Caki2 (cell line): ENCODE measurements at regions not wholly inside any gene's neighbourhood (a gene's known extent, or its start where the extent isn't known, plus 50 kb on each side); places are given as distances from the start of the nearest gene placed in this dataset.
"Not testable (repeated sequence)": the region's sequence is repeated elsewhere in the genome, so short reads cannot be mapped to it uniquely, and the experiment has no call there.

ENCODE experiments used
- DNase-seq: peaks from one replicate; pipeline ENCODE4 v3.0.0-alpha.2; 2015; ENCODE audit warnings: low read depth
- in situ Hi-C: cut with HindIII; loops from 2 replicates; pipeline ENCODE4 v1.10.0; 2016; ENCODE audit warnings: low sequenced_read_pairs, low pct_unique_long_range_greater_than_20kb, mixed read lengths

- DNase-seq, in situ Hi-C loops: not testable (repeated sequence)
These were observed 64.5 kb downstream of the SLC30A10 start for GRCh38 chr1:219863816-219864215.

DNA sequence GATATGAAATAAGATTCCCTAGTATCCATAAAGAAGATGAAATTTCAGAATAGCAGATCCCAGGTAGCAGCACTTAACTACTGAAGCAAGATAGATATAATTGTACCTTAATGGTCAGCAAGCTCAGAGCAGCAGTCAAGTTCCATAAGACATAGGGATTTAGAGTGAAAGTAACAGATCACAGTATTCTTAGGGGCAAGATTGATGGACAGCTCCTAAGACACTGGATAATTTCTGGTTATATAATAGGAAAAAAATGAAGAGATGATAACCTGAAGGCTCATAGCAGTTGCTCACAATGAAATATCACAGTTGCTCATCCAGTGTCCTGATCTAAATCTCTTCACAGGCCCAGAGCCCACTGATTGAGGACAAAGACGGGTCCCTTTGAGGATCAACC, 66.0 kb downstream of the SLC30A10 start:
- no peak for DNase-seq
- in situ Hi-C loops: no loop called here

GRCh38 chr1:219858980-219859379, 69.4 kb downstream of the SLC30A10 start:
- DNase-seq: no peak
- in situ Hi-C loops: no loop called here

DNA sequence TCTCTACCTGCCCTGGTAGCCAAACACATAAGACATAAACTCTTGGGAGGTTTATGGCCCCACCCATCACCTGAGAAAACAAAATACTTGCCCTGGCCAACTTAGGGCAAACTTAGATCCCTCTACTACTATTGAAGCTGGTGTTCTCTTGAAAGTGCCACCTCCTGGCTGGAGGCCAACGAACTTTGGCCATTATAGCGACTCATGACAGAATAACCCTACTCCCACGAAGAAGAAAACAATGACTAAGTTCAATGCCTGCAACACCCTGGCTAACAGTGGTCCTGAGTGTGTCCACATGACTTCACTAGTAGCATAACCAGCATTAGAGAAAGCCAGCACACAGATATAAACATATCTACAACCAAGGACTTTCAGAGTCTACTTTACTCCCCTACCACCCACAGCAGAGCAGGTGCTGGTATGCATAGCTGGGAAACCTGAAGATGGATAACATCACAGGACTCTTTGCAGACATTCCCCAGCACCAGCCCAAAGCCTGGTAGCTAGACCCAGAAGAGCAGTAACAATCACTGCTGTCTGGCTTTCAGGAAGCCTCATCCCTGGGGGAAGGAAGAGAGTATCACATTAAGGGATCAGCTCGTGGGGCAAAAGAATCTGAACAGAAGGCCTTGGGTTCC, 81.0 kb downstream of the SLC30A10 start:
- in situ Hi-C loops: no loop called here

GRCh38 chr1:219839595-219839994, 88.8 kb downstream of the SLC30A10 start:
- in situ Hi-C loops, DNase-seq: not testable (repeated sequence)

More for the DNA sequence above, 81.0 kb downstream of the SLC30A10 start:
- DNase-seq: peak; percentile 55

GRCh38 chr1:219837994-219838294, 90.4 kb downstream of the SLC30A10 start:
- in situ Hi-C loops: no loop called here

DNA sequence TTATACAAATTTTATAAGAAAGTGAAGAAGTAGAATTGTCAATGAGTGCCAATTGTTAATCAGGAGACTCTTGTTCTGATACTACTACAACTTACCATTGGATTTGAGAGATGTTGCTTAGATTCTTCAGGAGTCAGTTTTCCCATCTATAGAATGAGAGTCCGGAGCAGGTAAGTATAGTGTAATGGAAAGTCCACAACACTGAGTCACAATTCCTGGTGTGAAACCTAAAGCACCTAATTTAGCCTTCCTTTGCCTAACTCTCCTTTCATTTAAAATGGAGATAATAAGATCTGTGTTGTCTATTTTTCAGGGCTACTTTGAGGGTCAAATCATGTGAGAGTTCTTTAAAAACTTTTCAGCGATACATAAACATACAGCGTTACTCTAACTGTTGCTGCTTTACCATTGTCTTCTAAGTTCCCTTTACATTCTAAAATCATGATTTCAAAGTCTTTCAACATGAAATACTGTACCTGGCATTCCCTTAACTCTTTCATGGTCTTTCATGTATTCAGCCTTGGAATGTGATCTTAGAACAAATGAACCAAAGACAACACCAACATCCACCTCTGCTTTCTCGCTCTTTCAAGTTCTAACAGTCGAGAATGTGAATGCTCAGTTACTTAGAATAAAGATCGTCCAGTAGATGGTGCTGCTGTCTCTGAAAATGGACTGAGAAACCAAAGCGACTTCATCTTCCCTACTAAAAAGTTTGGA, 90.9 kb downstream of the SLC30A10 start:
- DNase-seq: peak; percentile 31
- in situ Hi-C loops: no loop called here

More at GRCh38 chr1:219837994-219838294, 90.4 kb downstream of the SLC30A10 start:
- DNase-seq: no peak

GRCh38 chr1:219834314-219834917, 93.9 kb downstream of the SLC30A10 start:
- no peak for DNase-seq
- in situ Hi-C loops: no loop called here

DNA sequence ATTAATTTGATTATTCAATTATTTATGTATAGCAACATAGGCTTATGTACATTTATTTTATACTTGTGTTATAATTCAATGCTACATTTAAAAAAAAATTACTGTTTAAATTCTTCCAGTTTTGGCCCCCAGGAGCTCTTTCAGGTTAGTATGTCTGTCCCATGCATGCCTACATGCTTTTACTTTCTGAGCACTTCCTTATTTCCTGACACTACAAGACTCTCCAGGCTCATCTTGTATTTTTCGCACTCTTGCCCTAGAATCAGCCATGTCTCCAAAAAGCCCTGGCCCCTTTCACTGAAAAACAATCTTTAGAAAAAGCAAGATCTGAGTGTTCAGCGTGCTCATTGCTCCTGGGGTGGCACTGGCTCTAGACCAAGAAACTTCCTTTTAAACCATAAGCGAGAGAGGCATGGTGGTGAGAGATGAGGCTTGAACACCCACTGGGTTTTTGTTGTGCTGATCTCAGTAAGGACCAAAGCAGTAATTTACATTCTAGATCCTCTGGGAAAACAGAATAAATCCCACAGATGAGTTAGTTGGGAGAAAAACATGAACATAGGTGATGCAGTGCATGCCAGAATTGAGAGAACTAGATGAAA, 95.0 kb downstream of the SLC30A10 start:
- no peak for DNase-seq
- in situ Hi-C loops: no loop called here

GRCh38 chr1:219826290-219826689, 102.1 kb downstream of the SLC30A10 start:
- DNase-seq: no peak
- in situ Hi-C loops: no loop called here

DNA sequence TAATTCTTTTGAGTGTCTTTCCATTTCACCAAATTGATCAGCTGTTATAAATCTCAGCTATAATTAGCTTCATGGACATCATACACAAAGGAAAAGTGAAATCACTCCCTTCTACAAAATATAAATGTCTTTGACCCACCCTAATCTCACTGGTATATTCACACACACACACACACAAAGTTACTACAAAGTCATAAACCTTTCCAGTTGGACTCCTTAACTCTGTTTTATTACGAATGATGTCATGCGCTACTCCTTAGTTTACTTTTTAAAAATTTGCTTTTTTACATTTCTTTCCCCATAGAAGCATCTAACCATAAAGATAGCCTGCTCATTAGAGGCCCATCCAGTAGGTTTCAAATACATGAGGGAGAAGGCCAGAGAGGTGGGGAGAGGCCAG, 103.0 kb downstream of the SLC30A10 start:
- in situ Hi-C loops: no loop called here
- no peak for DNase-seq

DNA sequence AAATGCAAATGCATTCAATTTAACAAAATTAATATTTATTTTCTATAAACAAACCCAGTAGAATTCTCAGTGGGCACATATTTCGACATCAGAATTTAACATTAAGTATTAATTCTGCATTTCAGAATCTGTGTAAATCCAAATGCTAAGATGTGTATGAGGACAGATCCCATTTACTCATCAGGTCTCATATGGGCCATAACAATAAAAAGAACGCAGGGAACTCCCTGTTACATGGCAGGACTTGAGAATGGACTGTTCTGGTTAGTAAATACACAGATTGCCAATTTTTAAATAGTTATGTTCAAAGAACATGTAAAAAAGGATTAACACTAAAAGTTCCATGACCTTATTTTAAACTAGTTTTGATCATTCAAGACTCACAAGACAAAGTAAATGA, 104.0 kb downstream of the SLC30A10 start:
- no peak for DNase-seq
- in situ Hi-C loops: no loop called here

DNA sequence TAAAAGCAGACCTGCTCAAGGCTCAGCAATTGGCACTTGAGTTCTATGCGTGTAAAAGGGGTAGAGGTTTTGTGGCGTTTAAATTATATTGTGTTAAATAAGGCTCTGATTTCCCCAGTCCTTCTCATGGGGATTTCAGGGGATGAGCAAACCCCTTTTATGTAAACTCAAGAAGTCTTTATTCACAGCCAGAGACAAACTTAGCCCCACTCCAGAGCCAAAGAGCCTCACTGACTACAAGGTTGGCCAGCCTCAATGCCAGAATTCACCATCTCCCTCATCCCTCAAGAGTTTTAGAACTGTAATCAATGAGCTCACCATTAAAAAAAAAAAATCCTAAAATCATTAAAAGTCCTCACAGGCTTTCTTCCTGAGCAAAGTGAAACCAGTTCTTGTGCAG, 107.8 kb downstream of the SLC30A10 start:
- in situ Hi-C loops: no loop called here
- DNase-seq: no peak

GRCh38 chr1:219817914-219818313, 110.4 kb downstream of the SLC30A10 start:
- in situ Hi-C loops: no loop called here
- DNase-seq: no peak

GRCh38 chr1:219813294-219813693, 115.1 kb downstream of the SLC30A10 start:
- DNase-seq: no peak
- in situ Hi-C loops: no loop called here

GRCh38 chr1:219812491-219813203, 115.7 kb downstream of the SLC30A10 start:
- in situ Hi-C loops: no loop called here

GRCh38 chr1:219812086-219812485, 116.3 kb downstream of the SLC30A10 start:
- in situ Hi-C loops: no loop called here
- DNase-seq: no peak

More at GRCh38 chr1:219812491-219813203, 115.7 kb downstream of the SLC30A10 start:
- DNase-seq: peak; percentile 69

GRCh38 chr1:219810451-219810850, 117.9 kb downstream of the SLC30A10 start:
- DNase-seq: no peak
- in situ Hi-C loops: no loop called here

DNA sequence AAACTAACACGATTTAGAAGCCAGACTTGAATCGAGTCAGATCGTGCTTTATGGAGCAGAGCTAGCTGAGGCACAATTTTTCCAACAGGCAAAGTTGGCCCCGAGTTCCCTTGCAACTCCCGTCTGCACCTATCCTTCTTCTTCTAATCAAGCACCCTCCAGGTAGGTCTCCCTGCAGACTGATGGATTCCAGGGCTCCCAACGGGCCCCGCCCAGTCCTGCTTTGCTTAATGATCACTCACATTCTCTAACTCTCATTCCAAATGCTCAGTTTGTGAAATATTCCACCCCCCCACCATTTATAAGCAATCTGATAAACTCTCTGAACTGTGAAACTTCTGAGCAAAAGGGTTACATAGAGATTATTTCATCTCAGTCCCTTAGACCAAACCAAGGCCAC, 119.6 kb downstream of the SLC30A10 start:
- DNase-seq: no peak
- in situ Hi-C loops: no loop called here
